Upper lobe of left lung (tissue), 4 donors: ENCODE measurements at regions not wholly inside any gene's neighbourhood (a gene's known extent, or its start where the extent isn't known, plus 50 kb on each side); places are given as distances from the start of the nearest gene placed in this dataset.

ENCODE experiments used
- CTCF ChIP-seq, 6 experiments: fragments of 450-650 bp in 4 of 6; fragments of 200-600 bp in 2 of 6; sonication (generic) in 2 of 6; IDR thresholded peaks; one replicate each; pipeline ENCODE4 v1.5.1; 2016 to 2019; ENCODE audit warnings: antibody characterized with exemption in 6 of 6
- EP300 ChIP-seq, 4 donors: sonication (generic); formaldehyde crosslinking; IDR thresholded peaks; one replicate each; pipeline ENCODE4 v1.5.1; 2017; ENCODE audit warnings: antibody characterized with exemption in 4 of 4, control low read depth in 2 of 4
- POLR2A ChIP-seq, 4 donors: fragments of 450-650 bp; IDR thresholded peaks; one replicate each; pipeline ENCODE4 v1.5.1; 2016 to 2017; ENCODE audit warnings: antibody characterized with exemption in 4 of 4, mild to moderate bottlenecking in 2 of 4
- POLR2AphosphoS5 ChIP-seq, 2 donors: sonication (generic); formaldehyde crosslinking; IDR thresholded peaks; one replicate each; pipeline ENCODE4 v1.5.1; 2017; ENCODE audit warnings: antibody characterized with exemption in 2 of 2

GRCh38 chr3:116512931-116513330 is 67.6 kb upstream of the LSAMP start:
- no peak for TF ChIP-seq EP300 (IDR thresholded peaks at IDR 0.05)
- TF ChIP-seq CTCF (IDR thresholded peaks at IDR 0.05) = no peak
- TF ChIP-seq POLR2A (IDR thresholded peaks at IDR 0.05) = no peak
- TF ChIP-seq POLR2AphosphoS5 (IDR thresholded peaks at IDR 0.05) = no peak
